Endothelial cell of umbilical vein (primary cell): ENCODE measurements at regions not wholly inside any gene's neighbourhood (a gene's known extent, or its start where the extent isn't known, plus 50 kb on each side); places are given as distances from the start of the nearest gene placed in this dataset.

ENCODE experiments used
- POLR2A ChIP-seq: IDR thresholded peaks from 2 replicates; pipeline ENCODE4 v1.6.1; 2012; ENCODE audit warnings: low read depth, mild to moderate bottlenecking, control low read depth, low read length
- POLR2AphosphoS5 ChIP-seq: IDR thresholded peaks from 2 replicates; pipeline ENCODE4 v1.6.1; 2012; ENCODE audit warnings: low read depth, mild to moderate bottlenecking, control low read depth, low read length, moderate library complexity; ENCODE audit not compliant: insufficient read depth
- TF ChIP-seq, protein P1 (sequence below): IDR thresholded peaks from 2 replicates; pipeline ENCODE4 v1.6.1; 2011; ENCODE audit not compliant: insufficient read depth, insufficient read length
- TF ChIP-seq, protein P2 (sequence below), 2 donors: IDR thresholded peaks; 1 replicate in 1 of 2; 2 replicates in 1 of 2; pipeline ENCODE4 v1.5.1; 2011; ENCODE audit warnings: low read length in 2 of 2, mild to moderate bottlenecking in 2 of 2, moderate library complexity in 2 of 2, control low read depth in 1 of 2, inconsistent platforms in 1 of 2, low read depth in 1 of 2; ENCODE audit not compliant: insufficient read depth in 1 of 2; ENCODE audit errors: extremely low read depth in 1 of 2

DNA sequence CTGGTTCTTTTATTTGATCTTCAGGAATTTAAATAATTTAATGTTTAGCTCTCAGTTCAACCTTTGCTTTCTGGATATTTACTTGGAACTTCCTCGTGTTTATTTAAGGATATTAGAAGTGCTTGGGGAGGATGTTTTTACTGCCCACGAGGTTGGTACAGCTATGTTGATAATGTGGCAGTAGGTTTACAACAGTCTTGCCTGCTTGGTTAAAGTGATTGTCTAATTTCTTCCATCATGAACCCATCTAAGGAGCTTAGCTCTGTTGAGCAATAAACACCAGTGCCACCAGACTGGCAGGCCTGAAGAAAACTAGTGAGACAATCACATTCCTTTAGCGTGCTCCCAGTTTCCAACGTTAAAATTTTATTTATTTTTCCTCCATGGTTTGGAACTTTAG is 94.5 kb downstream of the ICOS start:
- TF ChIP-seq, protein P1, sequence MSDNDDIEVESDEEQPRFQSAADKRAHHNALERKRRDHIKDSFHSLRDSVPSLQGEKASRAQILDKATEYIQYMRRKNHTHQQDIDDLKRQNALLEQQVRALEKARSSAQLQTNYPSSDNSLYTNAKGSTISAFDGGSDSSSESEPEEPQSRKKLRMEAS: no peak
- no peak for TF ChIP-seq POLR2A
- TF ChIP-seq, protein P2, sequence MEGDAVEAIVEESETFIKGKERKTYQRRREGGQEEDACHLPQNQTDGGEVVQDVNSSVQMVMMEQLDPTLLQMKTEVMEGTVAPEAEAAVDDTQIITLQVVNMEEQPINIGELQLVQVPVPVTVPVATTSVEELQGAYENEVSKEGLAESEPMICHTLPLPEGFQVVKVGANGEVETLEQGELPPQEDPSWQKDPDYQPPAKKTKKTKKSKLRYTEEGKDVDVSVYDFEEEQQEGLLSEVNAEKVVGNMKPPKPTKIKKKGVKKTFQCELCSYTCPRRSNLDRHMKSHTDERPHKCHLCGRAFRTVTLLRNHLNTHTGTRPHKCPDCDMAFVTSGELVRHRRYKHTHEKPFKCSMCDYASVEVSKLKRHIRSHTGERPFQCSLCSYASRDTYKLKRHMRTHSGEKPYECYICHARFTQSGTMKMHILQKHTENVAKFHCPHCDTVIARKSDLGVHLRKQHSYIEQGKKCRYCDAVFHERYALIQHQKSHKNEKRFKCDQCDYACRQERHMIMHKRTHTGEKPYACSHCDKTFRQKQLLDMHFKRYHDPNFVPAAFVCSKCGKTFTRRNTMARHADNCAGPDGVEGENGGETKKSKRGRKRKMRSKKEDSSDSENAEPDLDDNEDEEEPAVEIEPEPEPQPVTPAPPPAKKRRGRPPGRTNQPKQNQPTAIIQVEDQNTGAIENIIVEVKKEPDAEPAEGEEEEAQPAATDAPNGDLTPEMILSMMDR (IDR thresholded peaks at IDR 0.05; ENCODE audit: extremely low read depth in 1 of 2, insufficient read depth in 1 of 2, low read depth in 1 of 2, low read length in 2 of 2): no peak
- TF ChIP-seq POLR2AphosphoS5: no peak
